ENCODE measurements at regions not wholly inside any gene's neighbourhood (a gene's known extent, or its start where the extent isn't known, plus 50 kb on each side); places are given as distances from the start of the nearest gene placed in this dataset.

GRCh38 chr7:131066635-131067034, 261.0 kb upstream of the MKLN1 start:
- DNase-seq (ENCODE audit: insufficient read length) (no peak), FAIRE-seq (no peak)

GRCh38 chr7:131067220-131067619, 260.5 kb upstream of the MKLN1 start:
- FAIRE-seq (no peak), DNase-seq (ENCODE audit: insufficient read length) (no peak)
- TF ChIP-seq POLR2AphosphoS5 (IDR thresholded peaks at IDR 0.05; ENCODE audit: low read depth, low read length) (no peak), TAF1 (IDR thresholded peaks at IDR 0.05; ENCODE audit: borderline replicate concordance, low read depth, low read length) (no peak), POLR2A (IDR thresholded peaks at IDR 0.05; ENCODE audit: low read depth, low read length) (no peak)

More at GRCh38 chr7:131066635-131067034, 261.0 kb upstream of the MKLN1 start:
- no peak for TF ChIP-seq POLR2A (IDR thresholded peaks at IDR 0.05; ENCODE audit: low read depth, low read length)

GRCh38 chr7:131068604-131069021, 259.1 kb upstream of the MKLN1 start:
- FAIRE-seq: no peak
- TF ChIP-seq POLR2A (IDR thresholded peaks at IDR 0.05; ENCODE audit: low read depth, low read length) (no peak), TAF1 (IDR thresholded peaks at IDR 0.05; ENCODE audit: borderline replicate concordance, low read depth, low read length) (no peak), POLR2AphosphoS5 (IDR thresholded peaks at IDR 0.05; ENCODE audit: low read depth, low read length) (no peak)
- no peak for DNase-seq (ENCODE audit: insufficient read length)

GRCh38 chr7:131071786-131072504, 255.7 kb upstream of the MKLN1 start:
- DNase-seq (ENCODE audit: insufficient read length) (no peak), FAIRE-seq (no peak)
- TF ChIP-seq POLR2A (IDR thresholded peaks at IDR 0.05; ENCODE audit: low read depth, low read length) (no peak), TAF1 (IDR thresholded peaks at IDR 0.05; ENCODE audit: borderline replicate concordance, low read depth, low read length) (no peak), POLR2AphosphoS5 (IDR thresholded peaks at IDR 0.05; ENCODE audit: low read depth, low read length) (no peak)

GRCh38 chr7:131072505-131073091, 255.1 kb upstream of the MKLN1 start:
- FAIRE-seq (no peak), DNase-seq (ENCODE audit: insufficient read length) (no peak)
- TF ChIP-seq POLR2AphosphoS5 (IDR thresholded peaks at IDR 0.05; ENCODE audit: low read depth, low read length): no peak
- TF ChIP-seq TAF1 (IDR thresholded peaks at IDR 0.05; ENCODE audit: borderline replicate concordance, low read depth, low read length): no peak

GRCh38 chr7:131074043-131074442, 253.6 kb upstream of the MKLN1 start:
- TF ChIP-seq POLR2A (IDR thresholded peaks at IDR 0.05; ENCODE audit: low read depth, low read length) (no peak), POLR2AphosphoS5 (IDR thresholded peaks at IDR 0.05; ENCODE audit: low read depth, low read length) (no peak), TAF1 (IDR thresholded peaks at IDR 0.05; ENCODE audit: borderline replicate concordance, low read depth, low read length) (no peak)
- no peak for FAIRE-seq

GRCh38 chr7:131074585-131074984, 253.1 kb upstream of the MKLN1 start:
- DNase-seq (ENCODE audit: insufficient read length) (no peak), FAIRE-seq (no peak)
- TF ChIP-seq TAF1 (IDR thresholded peaks at IDR 0.05; ENCODE audit: borderline replicate concordance, low read depth, low read length) (no peak), POLR2AphosphoS5 (IDR thresholded peaks at IDR 0.05; ENCODE audit: low read depth, low read length) (no peak), POLR2A (IDR thresholded peaks at IDR 0.05; ENCODE audit: low read depth, low read length) (no peak)

More at GRCh38 chr7:131074043-131074442, 253.6 kb upstream of the MKLN1 start:
- no peak for DNase-seq (ENCODE audit: insufficient read length)

GRCh38 chr7:131075406-131075805, 252.3 kb upstream of the MKLN1 start:
- FAIRE-seq: no peak
- no peak for DNase-seq (ENCODE audit: insufficient read length)
- no peak for TF ChIP-seq POLR2AphosphoS5 (IDR thresholded peaks at IDR 0.05; ENCODE audit: low read depth, low read length)

- TF ChIP-seq POLR2AphosphoS5 (IDR thresholded peaks at IDR 0.05; ENCODE audit: low read depth, low read length) (no peak), TAF1 (IDR thresholded peaks at IDR 0.05; ENCODE audit: borderline replicate concordance, low read depth, low read length) (no peak), POLR2A (IDR thresholded peaks at IDR 0.05; ENCODE audit: low read depth, low read length) (no peak)
- DNase-seq (ENCODE audit: insufficient read length): no peak
Observed at GRCh38 chr7:131076032-131076431, 251.6 kb upstream of the MKLN1 start.

GRCh38 chr7:131076711-131077181, 250.9 kb upstream of the MKLN1 start:
- DNase-seq (ENCODE audit: insufficient read length) (no peak), FAIRE-seq (no peak)
- TF ChIP-seq POLR2AphosphoS5 (IDR thresholded peaks at IDR 0.05; ENCODE audit: low read depth, low read length) (no peak), TAF1 (IDR thresholded peaks at IDR 0.05; ENCODE audit: borderline replicate concordance, low read depth, low read length) (no peak), POLR2A (IDR thresholded peaks at IDR 0.05; ENCODE audit: low read depth, low read length) (no peak)

More at GRCh38 chr7:131076032-131076431, 251.6 kb upstream of the MKLN1 start:
- no peak for FAIRE-seq

- no peak for DNase-seq (ENCODE audit: insufficient read length)
- no peak for FAIRE-seq
- no peak for TF ChIP-seq TAF1 (IDR thresholded peaks at IDR 0.05; ENCODE audit: borderline replicate concordance, low read depth, low read length)
- no peak for TF ChIP-seq POLR2A (IDR thresholded peaks at IDR 0.05; ENCODE audit: low read depth, low read length)
- TF ChIP-seq POLR2AphosphoS5 (IDR thresholded peaks at IDR 0.05; ENCODE audit: low read depth, low read length): no peak
Observed at GRCh38 chr7:131077735-131078134, 249.9 kb upstream of the MKLN1 start.

GRCh38 chr7:131080754-131081153, 246.9 kb upstream of the MKLN1 start:
- FAIRE-seq: no peak
- no peak for TF ChIP-seq POLR2A (IDR thresholded peaks at IDR 0.05; ENCODE audit: low read depth, low read length)
- no peak for TF ChIP-seq TAF1 (IDR thresholded peaks at IDR 0.05; ENCODE audit: borderline replicate concordance, low read depth, low read length)
- no peak for TF ChIP-seq POLR2AphosphoS5 (IDR thresholded peaks at IDR 0.05; ENCODE audit: low read depth, low read length)
- DNase-seq (ENCODE audit: insufficient read length): no peak

All from GM12892 (cell line).